Stimulated activated naive B cell treated with anti-CD40 and anti-IgM and Interleukin-4, amounts not matched to agents 10 μg/mL and 1 μg/mL and 100 μg/mL, for 72 hours (primary cell): ENCODE measurements at regions not wholly inside any gene's neighbourhood (a gene's known extent, or its start where the extent isn't known, plus 50 kb on each side); places are given as distances from the start of the nearest gene placed in this dataset.

Experiments used
- ATAC-seq, 2 donors: fragments of 150-1000 bp; cut with Tn5 transposase; replicated peaks; 2 replicates each; pipeline ENCODE4 v1.10.0; 2021; ENCODE audit warnings: moderate library complexity in 1 of 2
- DNase-seq: peaks from one replicate; pipeline ENCODE4 v3.0.0; 2021
- H3K27ac Mint-ChIP-seq: one replicate; pipeline ENCODE4 v1.8.0; 2022; ENCODE audit warnings: mild to moderate bottlenecking, mixed read lengths
- H3K27me3 Mint-ChIP-seq, 2 donors: one replicate each; pipeline ENCODE4 v1.8.0; 2022; ENCODE audit warnings: mixed read lengths in 2 of 2
- H3K36me3 Mint-ChIP-seq, 2 donors: one replicate each; pipeline ENCODE4 v1.8.0; 2022; ENCODE audit warnings: mixed read lengths in 2 of 2, mild to moderate bottlenecking in 1 of 2
- H3K4me1 Mint-ChIP-seq, 2 donors: one replicate each; pipeline ENCODE4 v1.8.0; 2022; ENCODE audit warnings: mixed read lengths in 2 of 2, mild to moderate bottlenecking in 1 of 2
- H3K4me3 Mint-ChIP-seq, 2 donors: one replicate each; pipeline ENCODE4 v1.8.0; 2022; ENCODE audit warnings: mild to moderate bottlenecking in 2 of 2, mixed read lengths in 2 of 2, moderate library complexity in 1 of 2
- H3K9me3 Mint-ChIP-seq, 2 donors: one replicate each; pipeline ENCODE4 v1.8.0; 2022; ENCODE audit warnings: mixed read lengths in 2 of 2, mild to moderate bottlenecking in 1 of 2

DNA sequence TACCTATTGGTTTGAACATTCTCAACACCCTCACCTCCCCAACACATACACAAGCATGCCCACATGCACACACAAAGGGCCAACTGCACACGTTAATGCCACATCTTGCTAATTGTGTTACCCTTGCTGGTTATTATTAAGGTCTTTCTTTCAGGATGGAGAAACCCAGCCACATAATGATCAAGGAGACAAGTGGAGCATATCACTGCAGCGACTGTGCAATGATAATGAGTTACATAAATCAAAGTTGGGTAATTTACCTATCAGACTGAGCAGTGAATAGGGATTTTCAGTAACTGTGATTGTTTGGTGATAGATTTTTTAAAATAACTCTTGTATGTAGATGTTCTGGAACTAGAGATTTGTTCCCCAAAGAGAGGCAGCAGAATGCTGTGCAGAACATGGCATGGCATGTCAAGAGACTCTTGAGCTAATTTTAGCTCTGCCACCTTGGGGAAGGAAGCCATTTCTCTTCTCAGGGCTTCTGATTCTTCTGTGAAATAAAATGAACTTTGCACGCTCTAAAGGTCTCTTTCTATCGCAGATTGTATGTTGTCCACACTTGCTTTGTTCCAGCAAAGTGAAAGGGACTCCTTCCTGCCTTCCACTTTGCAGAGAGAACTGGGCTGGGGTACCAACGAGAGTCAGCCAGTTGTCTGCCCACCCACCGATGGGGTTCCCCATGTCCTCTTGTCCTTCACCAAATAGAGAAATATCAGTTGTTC is 126.0 kb upstream of the CAMK1G start:
- H3K27me3 Mint-ChIP-seq = peaks cover 10 to 13% of the 10 kb centered on the region in 2 donors
- H3K9me3 Mint-ChIP-seq = peaks cover 0 to 9% of the 10 kb centered on the region in 2 donors
- no peaks in the 10 kb centered on the region for H3K4me1 Mint-ChIP-seq
- H3K27ac Mint-ChIP-seq = no peak overlapping the region
- ATAC-seq = no peak
- no peak overlapping the region for H3K4me3 Mint-ChIP-seq
- H3K36me3 Mint-ChIP-seq = no peaks in the 10 kb centered on the region
- DNase-seq = no peak

GRCh38 chr1:209458921-209459320 is 124.6 kb upstream of the CAMK1G start:
- Mint-ChIP-seq H3K4me3 (no peak overlapping the region), H3K4me1 (no peaks in the 10 kb centered on the region), H3K27ac (no peak overlapping the region), H3K36me3 (no peaks in the 10 kb centered on the region), H3K27me3 (peaks cover 10 to 13% of the 10 kb centered on the region in 2 donors), H3K9me3 (peaks cover 0 to 9% of the 10 kb centered on the region in 2 donors)
- DNase-seq = no peak
- ATAC-seq = no peak

GRCh38 chr1:209461168-209461567 is 122.3 kb upstream of the CAMK1G start:
- Mint-ChIP-seq H3K27me3 (peaks cover 13 to 20% of the 10 kb centered on the region in 2 donors), H3K27ac (no peak overlapping the region)

GRCh38 chr1:209462433-209462832 is 121.1 kb upstream of the CAMK1G start:
- Mint-ChIP-seq H3K9me3 (peaks cover 0 to 9% of the 10 kb centered on the region in 2 donors), H3K27me3 (peaks cover 5 to 20% of the 10 kb centered on the region in 2 donors), H3K36me3 (no peaks in the 10 kb centered on the region), H3K4me3 (no peak overlapping the region), H3K27ac (no peak overlapping the region), H3K4me1 (no peaks in the 10 kb centered on the region)
- ATAC-seq (no peak), DNase-seq (no peak)

More at GRCh38 chr1:209461168-209461567, 122.3 kb upstream of the CAMK1G start:
- Mint-ChIP-seq H3K4me3 (no peak overlapping the region), H3K4me1 (no peaks in the 10 kb centered on the region), H3K9me3 (peaks cover 0 to 9% of the 10 kb centered on the region in 2 donors), H3K36me3 (no peaks in the 10 kb centered on the region)
- ATAC-seq (no peak), DNase-seq (no peak)

- ATAC-seq (no peak), DNase-seq (no peak)
- Mint-ChIP-seq H3K27ac (no peak overlapping the region), H3K4me3 (no peak overlapping the region), H3K4me1 (no peaks in the 10 kb centered on the region), H3K9me3 (peaks cover 0 to 8% of the 10 kb centered on the region in 2 donors), H3K27me3 (peaks cover 5 to 15% of the 10 kb centered on the region in 2 donors), H3K36me3 (no peaks in the 10 kb centered on the region)
Observed at GRCh38 chr1:209463441-209463840, 120.1 kb upstream of the CAMK1G start.

- DNase-seq (no peak), ATAC-seq (no peak)
- no peaks in the 10 kb centered on the region for H3K4me1 Mint-ChIP-seq
- H3K27me3 Mint-ChIP-seq = peaks cover 4 to 11% of the 10 kb centered on the region in 2 donors
- no peaks in the 10 kb centered on the region for H3K36me3 Mint-ChIP-seq
- no peak overlapping the region for H3K27ac Mint-ChIP-seq
- H3K9me3 Mint-ChIP-seq = peaks cover 12 to 15% of the 10 kb centered on the region in 2 donors
- no peak overlapping the region for H3K4me3 Mint-ChIP-seq
Observed at GRCh38 chr1:209473025-209473424, 110.5 kb upstream of the CAMK1G start.

- peaks cover 0 to under 1% of the 10 kb centered on the region in 2 donors for H3K9me3 Mint-ChIP-seq
- DNase-seq = no peak
- H3K27ac Mint-ChIP-seq = no peak overlapping the region
- H3K27me3 Mint-ChIP-seq = peaks cover 2 to 8% of the 10 kb centered on the region in 2 donors
- H3K4me3 Mint-ChIP-seq = no peak overlapping the region
- no peaks in the 10 kb centered on the region for H3K36me3 Mint-ChIP-seq
- H3K4me1 Mint-ChIP-seq = no peaks in the 10 kb centered on the region
- ATAC-seq = no peak
Observed at GRCh38 chr1:209480345-209480744, 103.2 kb upstream of the CAMK1G start.

- ATAC-seq (no peak), DNase-seq (no peak)
- Mint-ChIP-seq H3K36me3 (no peaks in the 10 kb centered on the region), H3K4me1 (no peaks in the 10 kb centered on the region), H3K27ac (no peak overlapping the region), H3K9me3 (no peaks in the 10 kb centered on the region), H3K27me3 (no peaks in the 10 kb centered on the region), H3K4me3 (no peak overlapping the region)
Observed at GRCh38 chr1:209483691-209484090, 99.8 kb upstream of the CAMK1G start.

GRCh38 chr1:209484429-209484828 is 99.1 kb upstream of the CAMK1G start:
- Mint-ChIP-seq H3K27me3 (no peaks in the 10 kb centered on the region), H3K4me1 (no peaks in the 10 kb centered on the region), H3K9me3 (no peaks in the 10 kb centered on the region), H3K4me3 (no peak overlapping the region), H3K36me3 (no peaks in the 10 kb centered on the region), H3K27ac (no peak overlapping the region)
- DNase-seq (no peak), ATAC-seq (no peak)

GRCh38 chr1:209485167-209485566 is 98.3 kb upstream of the CAMK1G start:
- H3K27ac Mint-ChIP-seq = no peak overlapping the region
- no peaks in the 10 kb centered on the region for H3K9me3 Mint-ChIP-seq
- no peaks in the 10 kb centered on the region for H3K4me1 Mint-ChIP-seq
- H3K27me3 Mint-ChIP-seq = no peaks in the 10 kb centered on the region
- no peak overlapping the region for H3K4me3 Mint-ChIP-seq
- ATAC-seq (no peak), DNase-seq (no peak)
- no peaks in the 10 kb centered on the region for H3K36me3 Mint-ChIP-seq

GRCh38 chr1:209485751-209486150 is 97.8 kb upstream of the CAMK1G start:
- ATAC-seq = no peak
- Mint-ChIP-seq H3K9me3 (no peaks in the 10 kb centered on the region), H3K4me1 (no peaks in the 10 kb centered on the region), H3K4me3 (no peak overlapping the region), H3K27ac (no peak overlapping the region), H3K36me3 (no peaks in the 10 kb centered on the region), H3K27me3 (no peaks in the 10 kb centered on the region)
- no peak for DNase-seq

DNA sequence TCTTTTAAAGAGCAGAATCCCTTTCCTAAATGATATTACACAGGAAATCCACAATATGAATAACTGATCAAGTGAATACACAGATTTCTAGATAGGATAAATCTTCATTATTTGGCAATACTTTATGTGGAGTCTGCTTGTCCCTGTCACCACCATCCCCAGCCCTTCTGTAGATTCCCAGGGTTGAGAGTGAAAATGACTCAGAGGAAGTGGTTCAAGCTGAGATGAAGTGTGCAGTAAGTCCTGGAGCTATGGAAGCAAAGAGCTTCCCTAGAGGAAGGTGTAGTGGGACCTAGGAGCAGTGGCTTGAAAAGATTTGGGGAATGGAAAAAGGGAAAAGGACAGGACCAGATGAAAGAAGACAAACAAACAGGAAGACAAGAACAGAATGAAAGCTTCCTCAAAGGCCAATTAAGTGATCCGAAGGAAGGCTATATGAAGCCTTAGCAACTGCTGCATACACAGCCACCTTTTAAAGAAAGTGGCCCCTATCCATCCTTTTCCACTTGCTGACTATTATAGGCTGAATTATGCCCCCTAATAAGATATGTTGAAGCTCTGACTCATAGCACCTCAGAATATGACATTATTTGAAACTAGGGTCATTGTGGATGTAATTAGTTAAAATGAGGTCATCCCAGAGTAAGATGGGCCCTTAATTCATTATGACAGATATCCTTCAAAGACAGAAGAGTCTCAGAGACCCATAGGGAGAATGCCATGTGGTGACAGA is 96.5 kb upstream of the CAMK1G start:
- no peak overlapping the region for H3K4me3 Mint-ChIP-seq
- H3K36me3 Mint-ChIP-seq = no peaks in the 10 kb centered on the region
- no peaks in the 10 kb centered on the region for H3K27me3 Mint-ChIP-seq
- ATAC-seq (no peak), DNase-seq (no peak)
- H3K4me1 Mint-ChIP-seq = no peaks in the 10 kb centered on the region
- H3K9me3 Mint-ChIP-seq = no peaks in the 10 kb centered on the region
- H3K27ac Mint-ChIP-seq = no peak overlapping the region

DNA sequence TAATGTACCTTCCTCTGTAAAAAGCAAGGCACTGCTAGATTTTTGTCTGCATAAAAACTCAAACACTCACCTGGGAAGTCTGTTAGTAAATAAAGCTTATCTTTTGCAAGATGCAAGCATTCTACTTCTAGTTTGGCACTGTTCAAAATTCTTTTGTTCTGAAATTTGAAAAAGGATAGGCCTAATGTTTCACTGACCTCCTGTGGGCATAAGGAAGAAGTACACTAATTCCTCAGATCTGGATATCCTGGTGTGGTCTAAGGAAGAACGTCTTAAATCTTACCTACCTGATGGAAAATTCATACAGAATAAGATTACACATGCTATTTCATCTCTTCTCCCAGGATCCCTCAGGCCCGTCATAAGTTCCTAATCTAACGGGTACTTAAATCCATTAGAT is 93.5 kb upstream of the CAMK1G start:
- DNase-seq (no peak), ATAC-seq (no peak)
- no peaks in the 10 kb centered on the region for H3K4me1 Mint-ChIP-seq
- no peak overlapping the region for H3K4me3 Mint-ChIP-seq
- H3K27ac Mint-ChIP-seq = no peak overlapping the region
- peaks cover 0 to 3% of the 10 kb centered on the region in 2 donors for H3K9me3 Mint-ChIP-seq
- H3K27me3 Mint-ChIP-seq = no peaks in the 10 kb centered on the region
- H3K36me3 Mint-ChIP-seq = no peaks in the 10 kb centered on the region

DNA sequence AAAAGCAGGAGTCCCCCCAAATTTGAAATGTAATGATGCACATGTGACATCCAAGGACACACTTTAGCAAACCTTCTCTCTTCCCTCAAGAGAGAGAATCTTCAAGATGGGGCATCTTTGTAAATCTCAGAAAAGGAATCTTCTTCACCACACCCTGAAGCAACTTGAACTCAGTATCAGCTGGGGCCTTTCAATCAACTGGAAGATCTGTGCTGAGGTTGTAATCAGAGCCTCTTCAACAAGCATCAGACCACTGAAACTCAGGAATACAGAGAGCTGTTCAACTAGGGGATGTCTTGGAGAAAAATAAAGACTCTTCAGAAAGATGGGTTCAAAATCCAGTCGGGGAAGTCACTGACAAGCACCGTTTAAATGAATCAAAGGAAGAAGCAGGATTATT is 92.5 kb upstream of the CAMK1G start:
- Mint-ChIP-seq H3K9me3 (peaks cover 0 to 5% of the 10 kb centered on the region in 2 donors), H3K4me1 (no peaks in the 10 kb centered on the region), H3K4me3 (no peak overlapping the region), H3K27ac (no peak overlapping the region), H3K36me3 (peaks cover 0 to 2% of the 10 kb centered on the region in 2 donors), H3K27me3 (no peaks in the 10 kb centered on the region)
- DNase-seq = no peak
- ATAC-seq = no peak

- Mint-ChIP-seq H3K4me1 (no peaks in the 10 kb centered on the region), H3K27me3 (no peaks in the 10 kb centered on the region), H3K4me3 (no peak overlapping the region), H3K36me3 (peaks cover 0 to 2% of the 10 kb centered on the region in 2 donors), H3K9me3 (peaks cover 0 to 5% of the 10 kb centered on the region in 2 donors), H3K27ac (no peak overlapping the region)
- no peak for ATAC-seq
- DNase-seq = no peak
Observed at GRCh38 chr1:209491496-209491895, 92.0 kb upstream of the CAMK1G start.
